PC-3 (cell line): ENCODE measurements at regions not wholly inside any gene's neighbourhood (a gene's known extent, or its start where the extent isn't known, plus 50 kb on each side); places are given as distances from the start of the nearest gene placed in this dataset.

ENCODE experiments used
- EZH2 ChIP-seq: fragments of 300-600 bp; sonication (generic); IDR thresholded peaks from one replicate; pipeline ENCODE4 v1.6.1; 2017; ENCODE audit warnings: antibody characterized with exemption, mild to moderate bottlenecking, low read length; ENCODE audit not compliant: unreplicated experiment
- TF ChIP-seq, protein P1 (sequence below): fragments of 300-600 bp; sonication (generic); conservative IDR thresholded peaks from 2 replicates; pipeline ENCODE4 v1.5.1; 2017; ENCODE audit warnings: antibody characterized with exemption, low read depth, mild to moderate bottlenecking, low read length

DNA sequence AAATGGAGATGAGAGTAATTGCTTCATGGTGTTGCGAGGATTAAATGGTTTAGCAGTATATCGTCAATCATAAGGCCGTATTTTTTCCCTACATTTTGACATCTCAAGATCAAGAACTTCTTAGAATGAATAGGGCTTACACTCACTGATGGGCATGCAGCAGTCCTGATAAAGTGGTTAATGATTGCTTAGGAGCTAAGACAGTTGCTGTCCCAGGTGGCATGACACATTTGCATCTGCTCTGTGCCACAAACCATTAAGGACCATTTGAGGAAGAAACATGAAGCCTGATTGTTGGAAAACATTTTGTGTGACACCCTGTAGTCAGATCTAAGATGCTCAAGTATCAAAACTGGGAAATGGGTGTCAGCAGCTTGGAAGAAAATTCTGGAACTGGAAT, 81.0 kb upstream of the SGIP1 start:
- no peak for TF ChIP-seq EZH2
- TF ChIP-seq, protein P1, sequence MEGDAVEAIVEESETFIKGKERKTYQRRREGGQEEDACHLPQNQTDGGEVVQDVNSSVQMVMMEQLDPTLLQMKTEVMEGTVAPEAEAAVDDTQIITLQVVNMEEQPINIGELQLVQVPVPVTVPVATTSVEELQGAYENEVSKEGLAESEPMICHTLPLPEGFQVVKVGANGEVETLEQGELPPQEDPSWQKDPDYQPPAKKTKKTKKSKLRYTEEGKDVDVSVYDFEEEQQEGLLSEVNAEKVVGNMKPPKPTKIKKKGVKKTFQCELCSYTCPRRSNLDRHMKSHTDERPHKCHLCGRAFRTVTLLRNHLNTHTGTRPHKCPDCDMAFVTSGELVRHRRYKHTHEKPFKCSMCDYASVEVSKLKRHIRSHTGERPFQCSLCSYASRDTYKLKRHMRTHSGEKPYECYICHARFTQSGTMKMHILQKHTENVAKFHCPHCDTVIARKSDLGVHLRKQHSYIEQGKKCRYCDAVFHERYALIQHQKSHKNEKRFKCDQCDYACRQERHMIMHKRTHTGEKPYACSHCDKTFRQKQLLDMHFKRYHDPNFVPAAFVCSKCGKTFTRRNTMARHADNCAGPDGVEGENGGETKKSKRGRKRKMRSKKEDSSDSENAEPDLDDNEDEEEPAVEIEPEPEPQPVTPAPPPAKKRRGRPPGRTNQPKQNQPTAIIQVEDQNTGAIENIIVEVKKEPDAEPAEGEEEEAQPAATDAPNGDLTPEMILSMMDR: no peak
